HG03432 (cell line): ENCODE measurements at regions not wholly inside any gene's neighbourhood (a gene's known extent, or its start where the extent isn't known, plus 50 kb on each side); places are given as distances from the start of the nearest gene placed in this dataset.
"Not testable (repeated sequence)": the region's sequence is repeated elsewhere in the genome, so short reads cannot be mapped to it uniquely, and the experiment has no call there.

ENCODE experiments used
- ATAC-seq: cut with Tn5 transposase; IDR thresholded peaks from one replicate; pipeline ENCODE4 v1.9.1; 2021; ENCODE audit warnings: mild to moderate bottlenecking, moderate library complexity; ENCODE audit not compliant: unreplicated experiment

- ATAC-seq, result no peak
Observed at GRCh38 chr3:127069814-127070440, 87.0 kb downstream of the PLXNA1 start.

GRCh38 chr3:127070776-127071175, 87.9 kb downstream of the PLXNA1 start:
- ATAC-seq, result no peak

- ATAC-seq, result no peak
Observed at GRCh38 chr3:127071597-127072001, 88.7 kb downstream of the PLXNA1 start.

- no peak for ATAC-seq
Observed at GRCh38 chr3:127072221-127072771, 89.4 kb downstream of the PLXNA1 start.

GRCh38 chr3:127072971-127073783, 90.3 kb downstream of the PLXNA1 start:
- ATAC-seq, result no peak

- no peak for ATAC-seq
Observed at GRCh38 chr3:127073941-127074820, 91.3 kb downstream of the PLXNA1 start.

GRCh38 chr3:127074900-127075360, 92.0 kb downstream of the PLXNA1 start:
- ATAC-seq, result peak; percentile 88

GRCh38 chr3:127076166-127076992, 93.5 kb downstream of the PLXNA1 start:
- not testable (repeated sequence) for ATAC-seq

- no peak for ATAC-seq
Observed at GRCh38 chr3:127077068-127077467, 94.2 kb downstream of the PLXNA1 start.

- ATAC-seq, result no peak
Observed at GRCh38 chr3:127077505-127078064, 94.7 kb downstream of the PLXNA1 start.

- no peak for ATAC-seq
Observed at GRCh38 chr3:127078626-127079025, 95.7 kb downstream of the PLXNA1 start.

- no peak for ATAC-seq
Observed at GRCh38 chr3:127079211-127079610, 96.3 kb downstream of the PLXNA1 start.

GRCh38 chr3:127081001-127081720, 98.2 kb downstream of the PLXNA1 start:
- no peak for ATAC-seq

- ATAC-seq, result no peak
Observed at GRCh38 chr3:127082066-127082465, 99.2 kb downstream of the PLXNA1 start.

- no peak for ATAC-seq
Observed at GRCh38 chr3:127083778-127084397, 101.0 kb downstream of the PLXNA1 start.

GRCh38 chr3:127084401-127084990, 101.6 kb downstream of the PLXNA1 start:
- ATAC-seq, result no peak

- no peak for ATAC-seq
Observed at GRCh38 chr3:127085576-127085975, 102.7 kb downstream of the PLXNA1 start.

GRCh38 chr3:127086591-127086990, 103.7 kb downstream of the PLXNA1 start:
- not testable (repeated sequence) for ATAC-seq
